SK-N-MC (cell line): ENCODE measurements at regions not wholly inside any gene's neighbourhood (a gene's known extent, or its start where the extent isn't known, plus 50 kb on each side); places are given as distances from the start of the nearest gene placed in this dataset.

Source experiments
- DNase-seq: peaks from one replicate; pipeline ENCODE4 v3.0.0-alpha.2; 2011; ENCODE audit warnings: low read depth, low spot score
- H3K27ac ChIP-seq: fragments of 200-600 bp; sonication (generic); 2 replicates; pipeline ENCODE4 v1.5.1; 2016; ENCODE audit warnings: mixed run types
- H3K36me3 ChIP-seq: fragments of 200-600 bp; sonication (generic); 2 replicates; pipeline ENCODE4 v1.6.1; 2017; ENCODE audit warnings: antibody characterized with exemption, low read length, mixed read lengths; ENCODE audit not compliant: insufficient read depth
- H3K4me3 ChIP-seq: fragments of 200-600 bp; sonication (generic); 2 replicates; pipeline ENCODE4 v1.5.1; 2016
- H3K9ac ChIP-seq: fragments of 200-600 bp; sonication (generic); 2 replicates; pipeline ENCODE4 v1.8.0; 2017; ENCODE audit warnings: mixed run types, mixed read lengths; ENCODE audit not compliant: insufficient read length
- H3K9me3 ChIP-seq: fragments of 200-600 bp; sonication (generic); 2 replicates; pipeline ENCODE4 v1.6.1; 2017; ENCODE audit warnings: low read depth, mild to moderate bottlenecking, antibody characterized with exemption, low read length, moderate library complexity, mixed read lengths
- EZH2 ChIP-seq: fragments of 200-600 bp; sonication (generic); IDR thresholded peaks from one replicate; pipeline ENCODE4 v1.6.1; 2017; ENCODE audit warnings: antibody characterized with exemption
- FOXP2 ChIP-seq: optimal IDR thresholded peaks from 2 replicates; pipeline ENCODE3; 2011; ENCODE audit warnings: mild to moderate bottlenecking, moderate library complexity; ENCODE audit not compliant: insufficient read depth; ENCODE audit errors: extremely low read length, control extremely low read depth
- POLR2AphosphoS5 ChIP-seq: IDR thresholded peaks from 2 replicates; pipeline ENCODE4 v1.6.1; 2012; ENCODE audit warnings: mild to moderate bottlenecking, low read depth, low read length, borderline replicate concordance

GRCh38 chr2:66228128-66228547 is 206.8 kb upstream of the MEIS1 start:
- TF ChIP-seq EZH2 (no peak), POLR2AphosphoS5 (no peak), FOXP2 (no peak)
- no peak for DNase-seq
- Histone ChIP-seq H3K27ac (no peak overlapping the region), H3K9me3 (no peaks in the 10 kb centered on the region), H3K36me3 (no peaks in the 10 kb centered on the region), H3K4me3 (no peak overlapping the region), H3K9ac (no peak overlapping the region)

GRCh38 chr2:66217039-66217585 is 217.8 kb upstream of the MEIS1 start:
- Histone ChIP-seq H3K9me3 (no peaks in the 10 kb centered on the region), H3K9ac (no peak overlapping the region), H3K36me3 (no peaks in the 10 kb centered on the region), H3K4me3 (no peak overlapping the region), H3K27ac (no peak overlapping the region)
- no peak for DNase-seq
- TF ChIP-seq FOXP2 (no peak), POLR2AphosphoS5 (no peak), EZH2 (no peak)

GRCh38 chr2:66212749-66213148 is 222.2 kb upstream of the MEIS1 start:
- Histone ChIP-seq H3K36me3 (no peaks in the 10 kb centered on the region), H3K27ac (no peak overlapping the region), H3K9me3 (no peaks in the 10 kb centered on the region), H3K9ac (no peak overlapping the region), H3K4me3 (no peak overlapping the region)
- TF ChIP-seq POLR2AphosphoS5 (no peak), EZH2 (no peak), FOXP2 (no peak)
- DNase-seq, result no peak

GRCh38 chr2:66202586-66202985 is 232.3 kb upstream of the MEIS1 start:
- H3K36me3 ChIP-seq, result no peaks in the 10 kb centered on the region
- peaks cover 7% of the 10 kb centered on the region; the same call in 1 of the 2 replicates for H3K9me3 ChIP-seq
- H3K27ac ChIP-seq, result no peak overlapping the region
- no peak overlapping the region for H3K9ac ChIP-seq
- DNase-seq, result no peak
- TF ChIP-seq EZH2 (no peak), POLR2AphosphoS5 (no peak), FOXP2 (no peak)
- H3K4me3 ChIP-seq, result no peak overlapping the region

- H3K27ac ChIP-seq, result no peak overlapping the region
- no peak for DNase-seq
- H3K9ac ChIP-seq, result no peak overlapping the region
- TF ChIP-seq POLR2AphosphoS5, result no peak
- no peak for TF ChIP-seq EZH2
- TF ChIP-seq FOXP2, result no peak
- peaks cover 7% of the 10 kb centered on the region; the same call in 1 of the 2 replicates for H3K9me3 ChIP-seq
- H3K36me3 ChIP-seq, result no peaks in the 10 kb centered on the region
- H3K4me3 ChIP-seq, result no peak overlapping the region
Observed at GRCh38 chr2:66201242-66201641, 233.7 kb upstream of the MEIS1 start.

GRCh38 chr2:66198873-66199272 is 236.1 kb upstream of the MEIS1 start:
- no peak overlapping the region for H3K4me3 ChIP-seq
- H3K9ac ChIP-seq, result no peak overlapping the region
- H3K36me3 ChIP-seq, result no peaks in the 10 kb centered on the region
- H3K27ac ChIP-seq, result no peak overlapping the region
- peaks cover 7% of the 10 kb centered on the region; the same call in 1 of the 2 replicates for H3K9me3 ChIP-seq
- no peak for DNase-seq
- TF ChIP-seq FOXP2, result no peak
- TF ChIP-seq POLR2AphosphoS5, result no peak
- no peak for TF ChIP-seq EZH2

- Histone ChIP-seq H3K27ac (no peak overlapping the region), H3K36me3 (no peaks in the 10 kb centered on the region), H3K4me3 (no peak overlapping the region), H3K9ac (no peak overlapping the region), H3K9me3 (no peaks in the 10 kb centered on the region)
- no peak for DNase-seq
- TF ChIP-seq EZH2, result no peak
- TF ChIP-seq FOXP2, result no peak
- TF ChIP-seq POLR2AphosphoS5, result no peak
Observed at GRCh38 chr2:66192888-66193287, 242.0 kb upstream of the MEIS1 start.

- H3K9me3 ChIP-seq, result 0 out of 2 replicates have a peak, but pooled peaks cover 2% of the 10 kb centered on the region
- no peak overlapping the region for H3K27ac ChIP-seq
- no peak for TF ChIP-seq EZH2
- TF ChIP-seq POLR2AphosphoS5, result no peak
- TF ChIP-seq FOXP2, result no peak
- DNase-seq, result no peak
- no peaks in the 10 kb centered on the region for H3K36me3 ChIP-seq
- H3K4me3 ChIP-seq, result no peak overlapping the region
- no peak overlapping the region for H3K9ac ChIP-seq
Observed at GRCh38 chr2:66191311-66191710, 243.6 kb upstream of the MEIS1 start.

- Histone ChIP-seq H3K4me3 (no peak overlapping the region), H3K9ac (no peak overlapping the region), H3K27ac (peak overlapping the region; percentile 14; the same call in 1 of the 2 replicates), H3K9me3 (0 out of 2 replicates have a peak, but pooled peaks cover 2% of the 10 kb centered on the region), H3K36me3 (no peaks in the 10 kb centered on the region)
- peak; percentile 39 for TF ChIP-seq FOXP2
- no peak; the same call in 1 of the 2 replicates for TF ChIP-seq POLR2AphosphoS5
- peak; percentile 91 for DNase-seq
Observed at GRCh38 chr2:66189553-66189952, 245.4 kb upstream of the MEIS1 start.
